H1 (cell line): ENCODE measurements at regions not wholly inside any gene's neighbourhood (a gene's known extent, or its start where the extent isn't known, plus 50 kb on each side); places are given as distances from the start of the nearest gene placed in this dataset.

Source experiments
- CTCF ChIA-PET: fragments of 300-600 bp; sonication (Branson Sonifier 250); formaldehyde crosslinking; loops from one replicate; lab custom pipeline; 2021; ENCODE audit not compliant: partially characterized antibody; lab: Charles Lee
- POLR2A ChIA-PET: fragments of 300-600 bp; sonication (Branson Sonifier 250); formaldehyde crosslinking; loops from one replicate; lab custom pipeline; 2021; ENCODE audit warnings: inconsistent platforms; ENCODE audit not compliant: partially characterized antibody; lab: Charles Lee
- DNase-seq, 2 experiments: peaks; one replicate each; pipeline versions ENCODE4 v3.0.0 to v3.0.0-alpha.2; 2010 to 2022; ENCODE audit warnings: low spot score in 2 of 2, low read depth in 1 of 2, mixed read lengths in 1 of 2
- FAIRE-seq: peaks from 2 replicates; lab custom pipeline; 2011; peaks lifted over from hg19 to GRCh38; lab: Jason Lieb, UNC
- H2AFZ ChIP-seq: 2 replicates; pipeline ENCODE4 v1.8.1; 2012; ENCODE audit warnings: low read length, inconsistent platforms
- H2AK5ac ChIP-seq: 2 replicates; pipeline ENCODE4 v1.6.1; 2013; ENCODE audit warnings: low read depth, low read length
- H2BK120ac ChIP-seq: replicated peaks from 2 replicates; pipeline ENCODE3; 2013; ENCODE audit warnings: low read depth, low read length, inconsistent platforms
- H2BK12ac ChIP-seq: 2 replicates; pipeline ENCODE4 v1.6.1; 2013; ENCODE audit warnings: low read depth, low read length
- H2BK15ac ChIP-seq: 2 replicates; pipeline ENCODE4 v1.6.1; 2013; ENCODE audit warnings: low read length
- H2BK20ac ChIP-seq: 2 replicates; pipeline ENCODE4 v1.6.1; 2013; ENCODE audit warnings: low read length
- H2BK5ac ChIP-seq: 2 replicates; pipeline ENCODE4 v1.6.1; 2013; ENCODE audit warnings: low read depth, low read length
- H3K14ac ChIP-seq: 2 replicates; pipeline ENCODE4 v1.6.1; 2013; ENCODE audit warnings: inconsistent platforms; ENCODE audit not compliant: insufficient read length
- H3K18ac ChIP-seq: 2 replicates; pipeline ENCODE4 v1.6.1; 2013; ENCODE audit warnings: low read length; ENCODE audit errors: extremely low read depth
- H3K23ac ChIP-seq: 2 replicates; pipeline ENCODE4 v1.6.1; 2013; ENCODE audit warnings: inconsistent platforms; ENCODE audit not compliant: insufficient read length
- H3K23me2 ChIP-seq: 2 replicates; pipeline ENCODE4 v1.6.1; 2013; ENCODE audit warnings: low read depth, low read length
- H3K27ac ChIP-seq: 2 replicates; pipeline ENCODE4 v1.6.1; 2011; ENCODE audit warnings: low read depth, low read length, inconsistent platforms
- H3K27me3 ChIP-seq, 4 experiments: replicated peaks in 1 of 4; 1 replicate in 1 of 4; 2 replicates in 3 of 4; pipeline versions ENCODE4 v1.6.1 to v1.8.1; 2011 to 2013; ENCODE audit warnings: low read length in 3 of 4, mild to moderate bottlenecking in 3 of 4, inconsistent platforms in 2 of 4, mixed read lengths in 2 of 4, moderate library complexity in 1 of 4; ENCODE audit not compliant: control insufficient read depth in 3 of 4, insufficient read depth in 3 of 4; ENCODE audit errors: extremely low read depth in 1 of 4
- H3K36me3 ChIP-seq, 4 experiments: 2 replicates each; pipeline versions ENCODE4 v1.6.1 to v1.8.1; 2011 to 2013; ENCODE audit warnings: mild to moderate bottlenecking in 4 of 4, low read length in 3 of 4, moderate library complexity in 2 of 4, control low read depth in 1 of 4, inconsistent platforms in 1 of 4; ENCODE audit not compliant: insufficient read depth in 4 of 4, control insufficient read depth in 2 of 4
- H3K4ac ChIP-seq: replicated peaks from 2 replicates; pipeline ENCODE3; 2013; ENCODE audit warnings: low read length, low read depth, mixed read lengths, inconsistent platforms; ENCODE audit not compliant: insufficient read length
- H3K4me1 ChIP-seq, 4 experiments: replicated peaks in 1 of 4; 1 replicate in 1 of 4; 2 replicates in 3 of 4; pipeline versions ENCODE4 v1.6.1 to v1.8.1; 2011 to 2013; ENCODE audit warnings: low read length in 3 of 4, inconsistent platforms in 2 of 4, mixed read lengths in 1 of 4; ENCODE audit not compliant: insufficient read depth in 4 of 4, control insufficient read depth in 3 of 4
- H3K4me2 ChIP-seq, 2 experiments: 2 replicates each; pipeline versions ENCODE4 v1.6.1 to v1.8.1; 2011 to 2013; ENCODE audit warnings: low read depth in 2 of 2, low read length in 2 of 2, control low read depth in 1 of 2, inconsistent platforms in 1 of 2, mild to moderate bottlenecking in 1 of 2; ENCODE audit not compliant: insufficient read depth in 1 of 2
- H3K4me3 ChIP-seq, 4 experiments: fragments of 200-600, 300-600 bp in 1 of 4; sonication (generic), shearing (Covaris generic), sonication (Bioruptor Twin) in 1 of 4; 2 replicates each; pipeline versions ENCODE4 v1.5.1 to v1.8.1; 2011 to 2016; ENCODE audit warnings: low read length in 4 of 4, low read depth in 3 of 4, control low read depth in 2 of 4, inconsistent platforms in 2 of 4, mild to moderate bottlenecking in 2 of 4, mixed read lengths in 1 of 4, moderate library complexity in 1 of 4; ENCODE audit not compliant: insufficient read depth in 2 of 4; ENCODE audit errors: extremely low read depth in 1 of 4
- H3K56ac ChIP-seq: replicated peaks from 2 replicates; pipeline ENCODE3; 2013; ENCODE audit warnings: low read depth, mild to moderate bottlenecking, mixed read lengths, low read length, inconsistent platforms; ENCODE audit not compliant: insufficient read length
- H3K79me1 ChIP-seq: 2 replicates; pipeline ENCODE4 v1.6.1; 2013; ENCODE audit warnings: low read depth, low read length, control low read depth
- H3K79me2 ChIP-seq, 2 experiments: 2 replicates each; pipeline versions ENCODE4 v1.6.1 to v1.8.1; 2012 to 2013; ENCODE audit warnings: low read length in 2 of 2, mild to moderate bottlenecking in 2 of 2, inconsistent platforms in 1 of 2; ENCODE audit not compliant: insufficient read depth in 2 of 2, control insufficient read depth in 1 of 2
- H3K9ac ChIP-seq, 4 experiments: replicated peaks in 1 of 4; 1 replicate in 1 of 4; 2 replicates in 3 of 4; pipeline versions ENCODE4 v1.6.1 to v1.8.1; 2011 to 2013; ENCODE audit warnings: low read depth in 3 of 4, low read length in 3 of 4, control low read depth in 2 of 4, mild to moderate bottlenecking in 2 of 4, moderate library complexity in 2 of 4, inconsistent platforms in 1 of 4; ENCODE audit errors: extremely low read depth in 1 of 4
- H3K9me3 ChIP-seq, 2 experiments: 2 replicates each; pipeline versions ENCODE4 v1.6.1 to v1.8.1; 2012 to 2013; ENCODE audit warnings: mild to moderate bottlenecking in 2 of 2, moderate library complexity in 2 of 2, control low read depth in 1 of 2, inconsistent platforms in 1 of 2, low read depth in 1 of 2, low read length in 1 of 2, mixed read lengths in 1 of 2; ENCODE audit not compliant: insufficient read depth in 2 of 2
- H4K20me1 ChIP-seq, 2 experiments: replicated peaks in 1 of 2; 2 replicates each; pipeline versions ENCODE3 to v1.8.1; 2011 to 2013; ENCODE audit warnings: inconsistent platforms in 2 of 2, low read length in 2 of 2, mild to moderate bottlenecking in 1 of 2; ENCODE audit not compliant: insufficient read depth in 2 of 2, control insufficient read depth in 1 of 2
- H4K5ac ChIP-seq: 2 replicates; pipeline ENCODE4 v1.6.1; 2013; ENCODE audit warnings: low read length, low read depth, mixed read lengths, inconsistent platforms; ENCODE audit not compliant: insufficient read length
- H4K8ac ChIP-seq: 2 replicates; pipeline ENCODE4 v1.8.0; 2013; ENCODE audit warnings: mild to moderate bottlenecking, moderate library complexity, low read length, inconsistent platforms; ENCODE audit not compliant: insufficient read depth; ENCODE audit errors: extremely low read depth
- H4K91ac ChIP-seq: replicated peaks from 2 replicates; pipeline ENCODE3; 2013; ENCODE audit warnings: low read length, mixed read lengths, inconsistent platforms; ENCODE audit not compliant: insufficient read length
- ASH2L ChIP-seq: fragments of 200-600, 300-600 bp; sonication (generic); IDR thresholded peaks from one replicate; pipeline ENCODE4 v1.7.1; 2017; ENCODE audit warnings: low read length
- BRCA1 ChIP-seq: IDR thresholded peaks from 2 replicates; pipeline ENCODE4 v1.6.1; 2012; ENCODE audit warnings: low read depth, low read length, improper control_type of control experiment
- CTBP2 ChIP-seq: IDR thresholded peaks from 2 replicates; pipeline ENCODE4 v1.7.0; 2011; ENCODE audit warnings: borderline replicate concordance, mild to moderate bottlenecking, moderate library complexity, mixed read lengths, low read length; ENCODE audit not compliant: insufficient read depth, insufficient read length
- KDM5A ChIP-seq: fragments of 200-600 bp; IDR thresholded peaks from 2 replicates; pipeline ENCODE4 v1.7.1; 2012; ENCODE audit warnings: mild to moderate bottlenecking, low read length, inconsistent platforms, mixed read lengths
- NRF1 ChIP-seq: IDR thresholded peaks from 2 replicates; pipeline ENCODE4 v1.6.1; 2011; ENCODE audit warnings: mild to moderate bottlenecking, low read depth, low read length, improper control_type of control experiment
- PHF8 ChIP-seq: fragments of 200-600 bp; sonication (generic); conservative IDR thresholded peaks from 2 replicates; pipeline ENCODE4 v1.7.1; 2012; ENCODE audit warnings: low read depth, mild to moderate bottlenecking, inconsistent platforms, low read length, moderate library complexity
- POU5F1 ChIP-seq: IDR thresholded peaks from 2 replicates; pipeline ENCODE4 v1.6.1; 2011; ENCODE audit warnings: low read depth, mild to moderate bottlenecking, low read length, moderate library complexity
- RFX5 ChIP-seq: IDR thresholded peaks from 2 replicates; pipeline ENCODE4 v1.6.1; 2011; ENCODE audit warnings: low read depth, low read length, improper control_type of control experiment, borderline replicate concordance
- SP2 ChIP-seq: IDR thresholded peaks from 2 replicates; pipeline ENCODE4 v1.6.1; 2012; ENCODE audit warnings: mild to moderate bottlenecking, low read length, inconsistent platforms
- SP4 ChIP-seq: IDR thresholded peaks from 2 replicates; pipeline ENCODE4 v1.6.1; 2012; ENCODE audit warnings: low read length, inconsistent platforms
- SRF ChIP-seq: IDR thresholded peaks from 2 replicates; pipeline ENCODE4 v1.6.1; 2011; ENCODE audit warnings: mild to moderate bottlenecking, low read depth, low read length, moderate library complexity
- YY1 ChIP-seq: IDR thresholded peaks from 2 replicates; pipeline ENCODE4 v1.6.1; 2011; ENCODE audit warnings: low read depth, mild to moderate bottlenecking, low read length
- WGBS, 2 experiments: shearing (Covaris generic) in 1 of 2; methylation state at CpG; one replicate each; pipeline versions ENCODE4 v1.1.6 to v1.1.7; 2013 to 2015; ENCODE audit warnings: low lambda C conversion rate in 2 of 2, mixed read lengths in 2 of 2, inconsistent platforms in 1 of 2, low coverage in 1 of 2, missing lambda C conversion rate in 1 of 2; ENCODE audit not compliant: insufficient replicate concordance in 2 of 2, insufficient coverage in 1 of 2, insufficient read length in 1 of 2; ENCODE audit errors: extremely low coverage in 1 of 2, missing lambda C conversion rate in 1 of 2; 5-methylcytosine and 5-hydroxymethylcytosine counted together

GRCh38 chr7:118026791-118027190, 153.6 kb upstream of the CTTNBP2 start (continued):
- no peak for TF ChIP-seq CTBP2
- TF ChIP-seq, all 59 proteins: peak for 0

GRCh38 chr7:118028226-118028625, 155.0 kb upstream of the CTTNBP2 start:
- Histone ChIP-seq H3K79me2 (no peaks in the 10 kb centered on the region), H3K27ac (no peak overlapping the region), H2BK20ac (no peak overlapping the region), H4K91ac (no peak overlapping the region), H2AK5ac (no peak overlapping the region), H3K4me1 (no peaks in the 10 kb centered on the region), H3K27me3 (peaks cover 0 to 1% (median 0%) of the 10 kb centered on the region in 4 experiments; a peak in 1 of 7 replicates), H3K56ac (no peak overlapping the region), H3K79me1 (no peaks in the 10 kb centered on the region), H3K36me3 (no peaks in the 10 kb centered on the region), H3K23me2 (no peaks in the 10 kb centered on the region), H2BK12ac (no peak overlapping the region), H3K23ac (no peak overlapping the region), H3K14ac (no peak overlapping the region), H4K8ac (no peak overlapping the region), H4K20me1 (no peaks in the 10 kb centered on the region), H3K4ac (no peak overlapping the region), H3K18ac (no peak overlapping the region), H2BK5ac (no peak overlapping the region), H2AFZ (no peak overlapping the region), H3K4me3 (no peak overlapping the region), H3K4me2 (no peak overlapping the region), H3K9me3 (no peaks in the 10 kb centered on the region), H2BK15ac (no peak overlapping the region), H3K9ac (no peak overlapping the region), H2BK120ac (no peak overlapping the region), H4K5ac (no peak overlapping the region)
- FAIRE-seq, result no peak
- no peak for DNase-seq
- WGBS, 2 experiments, result 92% methylated on average over 5 of the region's 5 CpGs; no CpG with 5 or more reads in 1 of the 2 experiments
- CTCF ChIA-PET, result no interaction called here
- TF ChIP-seq YY1, result no peak
- TF ChIP-seq PHF8, result no peak
- no peak for TF ChIP-seq POU5F1
- no peak for TF ChIP-seq NRF1
- no peak for TF ChIP-seq BRCA1
- TF ChIP-seq KDM5A, result no peak
- TF ChIP-seq SRF, result no peak
- no peak for TF ChIP-seq ASH2L
- TF ChIP-seq SP2, result no peak
- TF ChIP-seq RFX5, result no peak
- no peak for TF ChIP-seq SP4
- POLR2A ChIA-PET, result no interaction called here
